ENCODE measurements at regions not wholly inside any gene's neighbourhood (a gene's known extent, or its start where the extent isn't known, plus 50 kb on each side); places are given as distances from the start of the nearest gene placed in this dataset.

- Histone ChIP-seq H3K9ac (no peak overlapping the region), H2AFZ (ENCODE audit: low read depth) (no peak overlapping the region), H3K27ac (no peak overlapping the region), H3K4me2 (no peak overlapping the region), H3K27me3 (ENCODE audit: insufficient read depth, low read depth) (no peaks in the 10 kb centered on the region), H3K79me2 (ENCODE audit: insufficient read depth, low read depth) (no peaks in the 10 kb centered on the region), H3K4me1 (ENCODE audit: low read depth, poor library complexity, severe bottlenecking) (no peaks in the 10 kb centered on the region), H3K36me3 (ENCODE audit: insufficient read depth) (no peaks in the 10 kb centered on the region), H4K20me1 (ENCODE audit: insufficient read depth) (no peaks in the 10 kb centered on the region), H3K4me3 (IDR thresholded peaks at IDR 0.05; ENCODE audit: insufficient read depth, low read depth, low read length) (no peak overlapping the region)
- TF ChIP-seq CTCF (conservative IDR thresholded peaks at IDR 0.05; ENCODE audit: low read depth, low read length) = no peak
These were observed 132.3 kb upstream of the DOK5 start for GRCh38 chr20:54343099-54343498.

GRCh38 chr20:54343634-54344033 is 131.8 kb upstream of the DOK5 start:
- Histone ChIP-seq H3K27me3 (ENCODE audit: insufficient read depth, low read depth) (no peaks in the 10 kb centered on the region), H3K36me3 (ENCODE audit: insufficient read depth) (no peaks in the 10 kb centered on the region), H3K4me2 (no peak overlapping the region), H3K27ac (no peak overlapping the region), H3K4me1 (ENCODE audit: low read depth, poor library complexity, severe bottlenecking) (no peaks in the 10 kb centered on the region), H3K9ac (no peak overlapping the region), H4K20me1 (ENCODE audit: insufficient read depth) (no peaks in the 10 kb centered on the region), H3K79me2 (ENCODE audit: insufficient read depth, low read depth) (no peaks in the 10 kb centered on the region), H3K4me3 (IDR thresholded peaks at IDR 0.05; ENCODE audit: insufficient read depth, low read depth, low read length) (no peak overlapping the region), H2AFZ (ENCODE audit: low read depth) (no peak overlapping the region)
- no peak for TF ChIP-seq CTCF (conservative IDR thresholded peaks at IDR 0.05; ENCODE audit: low read depth, low read length)

GRCh38 chr20:54344832-54345231 is 130.6 kb upstream of the DOK5 start:
- no peaks in the 10 kb centered on the region for H3K27me3 ChIP-seq (ENCODE audit: insufficient read depth, low read depth)
- no peaks in the 10 kb centered on the region for H3K4me1 ChIP-seq (ENCODE audit: low read depth, poor library complexity, severe bottlenecking)
- no peak overlapping the region for H3K9ac ChIP-seq
- no peaks in the 10 kb centered on the region for H3K36me3 ChIP-seq (ENCODE audit: insufficient read depth)
- TF ChIP-seq CTCF (conservative IDR thresholded peaks at IDR 0.05; ENCODE audit: low read depth, low read length) = no peak
- H2AFZ ChIP-seq (ENCODE audit: low read depth) = no peak overlapping the region
- no peak overlapping the region for H3K27ac ChIP-seq
- H3K4me2 ChIP-seq = no peak overlapping the region
- no peaks in the 10 kb centered on the region for H4K20me1 ChIP-seq (ENCODE audit: insufficient read depth)
- H3K4me3 ChIP-seq (IDR thresholded peaks at IDR 0.05; ENCODE audit: insufficient read depth, low read depth, low read length) = no peak overlapping the region
- no peaks in the 10 kb centered on the region for H3K79me2 ChIP-seq (ENCODE audit: insufficient read depth, low read depth)

- no peak overlapping the region for H3K9ac ChIP-seq
- H3K79me2 ChIP-seq (ENCODE audit: insufficient read depth, low read depth) = no peaks in the 10 kb centered on the region
- no peaks in the 10 kb centered on the region for H3K4me1 ChIP-seq (ENCODE audit: low read depth, poor library complexity, severe bottlenecking)
- no peak overlapping the region for H3K4me3 ChIP-seq (IDR thresholded peaks at IDR 0.05; ENCODE audit: insufficient read depth, low read depth, low read length)
- no peak overlapping the region for H3K27ac ChIP-seq
- no peaks in the 10 kb centered on the region for H3K27me3 ChIP-seq (ENCODE audit: insufficient read depth, low read depth)
- no peak overlapping the region for H2AFZ ChIP-seq (ENCODE audit: low read depth)
- TF ChIP-seq CTCF (conservative IDR thresholded peaks at IDR 0.05; ENCODE audit: low read depth, low read length) = no peak
- no peak overlapping the region for H3K4me2 ChIP-seq
- H3K36me3 ChIP-seq (ENCODE audit: insufficient read depth) = no peaks in the 10 kb centered on the region
- H4K20me1 ChIP-seq (ENCODE audit: insufficient read depth) = no peaks in the 10 kb centered on the region
These were observed 130.1 kb upstream of the DOK5 start for GRCh38 chr20:54345301-54345724.

Measured in KMS-11 (cell line).